GM13976 (cell line): ENCODE measurements at regions not wholly inside any gene's neighbourhood (a gene's known extent, or its start where the extent isn't known, plus 50 kb on each side); places are given as distances from the start of the nearest gene placed in this dataset.
"Not testable (repeated sequence)": the region's sequence is repeated elsewhere in the genome, so short reads cannot be mapped to it uniquely, and the experiment has no call there.

Experiments
- DNase-seq: peaks from one replicate; pipeline ENCODE4 v3.0.0; 2012; ENCODE audit warnings: low spot score
- in situ Hi-C: fragments of 300-500 bp; cut with MboI; formaldehyde crosslinking; loops from one replicate; pipeline ENCODE4 v1.12.0; 2022; ENCODE audit warnings: low sequenced_read_pairs, mixed read lengths, inconsistent platforms; ENCODE audit not compliant: unreplicated experiment
- TF ChIP-seq, protein P1 (sequence below): IDR thresholded peaks from 2 replicates; pipeline ENCODE4 v1.5.1; 2012; ENCODE audit warnings: borderline replicate concordance, mild to moderate bottlenecking; ENCODE audit not compliant: insufficient read depth; ENCODE audit errors: extremely low read depth, missing control alignments, control extremely low read depth

DNA sequence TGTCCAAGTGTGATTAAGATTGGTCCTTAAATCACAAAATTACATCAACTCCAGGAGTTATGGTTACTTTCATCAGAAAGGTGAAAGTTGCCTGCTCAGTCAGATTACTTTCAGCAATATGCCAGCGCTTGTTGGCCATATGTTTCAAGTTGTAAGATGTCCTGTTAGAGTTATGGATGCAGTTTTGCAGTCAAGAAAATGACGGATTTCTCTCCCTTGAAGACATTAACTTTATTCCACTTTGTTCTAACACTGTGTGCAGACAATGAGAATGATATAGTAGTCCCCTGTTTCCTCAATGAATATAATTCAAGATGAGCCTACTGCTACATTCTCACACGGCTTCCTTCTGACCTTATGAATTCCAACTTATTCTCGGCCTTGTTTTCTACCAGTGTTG lies 295.0 kb upstream of the ADGRL3 start:
- in situ Hi-C loops: no loop called here
- TF ChIP-seq, protein P1, sequence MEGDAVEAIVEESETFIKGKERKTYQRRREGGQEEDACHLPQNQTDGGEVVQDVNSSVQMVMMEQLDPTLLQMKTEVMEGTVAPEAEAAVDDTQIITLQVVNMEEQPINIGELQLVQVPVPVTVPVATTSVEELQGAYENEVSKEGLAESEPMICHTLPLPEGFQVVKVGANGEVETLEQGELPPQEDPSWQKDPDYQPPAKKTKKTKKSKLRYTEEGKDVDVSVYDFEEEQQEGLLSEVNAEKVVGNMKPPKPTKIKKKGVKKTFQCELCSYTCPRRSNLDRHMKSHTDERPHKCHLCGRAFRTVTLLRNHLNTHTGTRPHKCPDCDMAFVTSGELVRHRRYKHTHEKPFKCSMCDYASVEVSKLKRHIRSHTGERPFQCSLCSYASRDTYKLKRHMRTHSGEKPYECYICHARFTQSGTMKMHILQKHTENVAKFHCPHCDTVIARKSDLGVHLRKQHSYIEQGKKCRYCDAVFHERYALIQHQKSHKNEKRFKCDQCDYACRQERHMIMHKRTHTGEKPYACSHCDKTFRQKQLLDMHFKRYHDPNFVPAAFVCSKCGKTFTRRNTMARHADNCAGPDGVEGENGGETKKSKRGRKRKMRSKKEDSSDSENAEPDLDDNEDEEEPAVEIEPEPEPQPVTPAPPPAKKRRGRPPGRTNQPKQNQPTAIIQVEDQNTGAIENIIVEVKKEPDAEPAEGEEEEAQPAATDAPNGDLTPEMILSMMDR: no peak
- no peak for DNase-seq

DNA sequence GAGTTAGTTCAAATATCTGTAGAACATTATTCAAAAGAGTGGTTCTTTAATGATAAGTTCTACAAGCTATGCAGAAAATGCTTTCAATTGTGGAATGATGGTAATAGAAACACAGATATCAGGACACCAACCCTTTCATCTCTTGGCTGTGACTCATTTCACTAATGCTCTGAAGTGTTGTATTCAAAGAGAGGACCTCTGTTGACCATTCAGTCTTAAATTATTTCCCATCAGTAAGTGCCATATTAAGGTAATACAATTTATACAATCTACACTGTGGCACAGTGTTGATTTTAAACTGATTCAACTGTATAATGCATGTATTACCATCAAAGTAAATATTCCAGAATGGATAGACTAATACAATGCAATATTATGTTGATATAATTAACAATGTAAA lies 289.0 kb upstream of the ADGRL3 start:
- no peak for DNase-seq
- TF ChIP-seq, protein P1: no peak
- in situ Hi-C loops: no loop called here

DNA sequence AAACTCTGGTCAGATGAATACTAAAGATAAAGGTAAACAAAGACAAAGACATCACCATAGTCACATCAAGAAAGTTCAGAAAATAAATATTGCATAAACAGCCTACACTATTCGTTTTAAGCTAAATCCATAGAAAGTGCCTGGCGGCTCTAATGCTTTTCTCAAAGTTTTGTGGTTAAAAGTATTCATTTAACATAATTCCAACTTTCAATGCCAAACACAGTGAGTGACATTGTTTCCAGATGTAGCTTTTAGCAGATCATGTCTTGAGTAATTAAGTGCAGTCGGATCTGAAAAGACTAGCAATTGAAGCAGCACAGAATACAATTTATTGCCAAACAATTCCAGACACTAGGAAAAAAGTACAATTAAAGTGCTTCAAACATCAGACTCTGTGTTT lies 287.1 kb upstream of the ADGRL3 start:
- DNase-seq: no peak
- in situ Hi-C loops: no loop called here
- TF ChIP-seq, protein P1: no peak

DNA sequence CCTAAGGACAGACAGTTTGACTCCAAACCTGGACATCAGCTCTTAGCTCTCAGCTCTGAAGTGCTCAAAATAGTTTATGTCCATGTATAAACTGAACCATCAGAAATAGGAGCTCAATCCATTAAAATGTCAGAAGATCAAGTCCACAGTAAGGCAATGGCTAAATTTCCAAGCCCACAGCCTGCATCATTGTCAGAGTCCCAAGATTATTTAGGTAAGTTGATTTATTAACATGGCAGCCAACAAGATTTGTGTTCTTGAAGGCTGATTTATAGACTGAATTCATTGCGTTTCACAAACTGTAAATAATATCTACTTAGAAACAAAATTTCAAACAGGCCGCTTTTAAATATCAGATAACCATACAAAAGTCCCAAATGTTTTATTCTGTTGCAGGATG lies 286.5 kb upstream of the ADGRL3 start:
- DNase-seq: no peak
- in situ Hi-C loops: no loop called here
- TF ChIP-seq, protein P1: no peak

DNA sequence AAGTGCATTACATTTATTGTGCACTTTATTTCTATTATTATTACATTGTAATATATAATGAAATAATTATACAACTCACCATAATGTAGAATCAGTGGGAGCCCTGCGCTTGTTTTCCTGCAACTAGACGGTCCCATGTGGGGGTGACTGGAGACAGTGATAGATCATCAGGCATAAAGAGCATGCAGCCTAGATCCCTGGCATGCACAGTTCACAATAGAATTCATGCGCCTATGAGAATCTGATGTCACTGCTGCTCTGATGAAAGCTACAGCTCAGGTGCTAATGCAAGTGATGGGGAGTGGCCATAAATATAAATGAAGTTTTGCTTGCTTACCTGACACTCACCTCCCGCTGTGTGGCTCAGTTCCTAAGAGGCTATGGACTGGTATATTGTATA lies 278.4 kb upstream of the ADGRL3 start:
- DNase-seq, in situ Hi-C loops: not testable (repeated sequence)

DNA sequence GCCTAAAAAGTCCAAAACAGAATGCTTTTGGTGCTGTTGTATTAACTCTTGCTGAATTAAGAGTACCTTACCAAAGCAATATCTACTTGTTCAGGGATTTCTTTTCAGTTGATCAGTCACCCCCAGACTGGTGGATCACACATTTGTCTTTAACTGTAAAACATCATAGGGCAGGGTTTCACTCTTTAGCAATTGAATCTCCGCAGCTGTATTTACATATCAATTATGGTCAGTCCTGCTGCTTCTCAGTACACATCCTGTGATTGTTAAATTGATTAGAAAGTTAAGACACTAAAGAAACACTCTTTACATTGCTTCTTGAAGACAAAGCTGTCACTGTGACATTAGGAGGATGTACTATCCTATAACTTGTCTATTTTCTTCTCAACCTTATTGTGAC lies 277.1 kb upstream of the ADGRL3 start:
- DNase-seq: no peak
- in situ Hi-C loops: no loop called here

DNA sequence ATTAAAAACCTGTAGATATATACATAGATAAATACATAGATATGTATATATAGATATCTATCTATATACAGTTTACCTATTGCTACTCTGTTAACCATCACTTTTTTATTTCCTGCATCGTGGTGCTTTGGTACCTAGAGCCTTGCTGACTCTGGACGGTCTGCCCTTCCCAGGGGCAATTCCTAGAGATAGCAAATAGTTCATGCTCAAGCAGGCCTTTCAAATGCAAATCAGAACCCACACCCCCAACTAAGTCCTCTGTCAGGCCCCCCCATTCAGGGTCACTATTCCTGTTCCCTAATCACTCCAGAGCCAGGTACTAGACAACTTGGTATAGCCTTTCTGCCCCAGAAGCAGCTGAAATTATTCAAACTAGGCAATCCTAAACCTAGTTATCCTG lies 273.5 kb upstream of the ADGRL3 start:
- in situ Hi-C loops: no loop called here
- TF ChIP-seq, protein P1: no peak
- no peak for DNase-seq

More for the DNA sequence above, 277.1 kb upstream of the ADGRL3 start:
- TF ChIP-seq, protein P1: no peak
